Ovary (tissue), 7 donors: ENCODE measurements at regions not wholly inside any gene's neighbourhood (a gene's known extent, or its start where the extent isn't known, plus 50 kb on each side); places are given as distances from the start of the nearest gene placed in this dataset.

Source experiments
- DNase-seq, 5 donors: peaks; one replicate each; pipeline ENCODE4 v3.0.0-alpha.2; 2019 to 2020
- H3K27ac ChIP-seq, 2 donors: fragments of 200-600 bp; one replicate each; pipeline versions ENCODE4 v1.5.1 to v1.8.0; 2019 to 2022
- H3K27me3 ChIP-seq: fragments of 200-600 bp; one replicate; pipeline ENCODE4 v1.8.0; 2022
- H3K36me3 ChIP-seq: fragments of 200-600 bp; sonication (generic); one replicate; pipeline ENCODE4 v1.5.1; 2019
- H3K4me1 ChIP-seq: one replicate; pipeline ENCODE4 v1.8.1; 2013; ENCODE audit warnings: mild to moderate bottlenecking, moderate library complexity; ENCODE audit not compliant: insufficient read depth
- H3K4me3 ChIP-seq: fragments of 200-600 bp; sonication (generic); one replicate; pipeline ENCODE4 v1.5.1; 2017
- H3K9me3 ChIP-seq, 2 donors: fragments of 200-600 bp in 1 of 2; sonication (generic) in 1 of 2; one replicate each; pipeline versions ENCODE4 v1.5.1 to v1.8.1; 2013 to 2019; ENCODE audit warnings: mild to moderate bottlenecking in 1 of 2, moderate library complexity in 1 of 2
- EP300 ChIP-seq: sonication (generic); formaldehyde crosslinking; IDR thresholded peaks from one replicate; pipeline ENCODE4 v1.6.1; 2017; ENCODE audit warnings: antibody characterized with exemption
- POLR2A ChIP-seq: fragments of 450-650 bp; IDR thresholded peaks from one replicate; pipeline ENCODE4 v1.6.1; 2017; ENCODE audit warnings: antibody characterized with exemption, mild to moderate bottlenecking, moderate library complexity
- WGBS, 3 donors: extraction: QIAGEN DNeasy Blood & Tissue Kit in 1 of 3; methylation state at CpG; one replicate each; pipeline versions ENCODE4 v1.1.5 to v1.1.7; 2013 to 2017; 5-methylcytosine and 5-hydroxymethylcytosine counted together
- intact Hi-C, 4 donors: fragments of 100-400 bp; cut with DNase I; formaldehyde crosslinking; loops; one replicate each; pipeline versions ENCODE4 v1.11.0 to v1.15.1; 2022 to 2023
- TF ChIP-seq, protein P1 (sequence below), 3 donors: fragments of 450-650 bp in 2 of 3; fragments of 200-600 bp in 1 of 3; IDR thresholded peaks; one replicate each; pipeline versions ENCODE4 v1.5.1 to v1.8.0; 2016 to 2022; ENCODE audit warnings: antibody characterized with exemption in 3 of 3, mild to moderate bottlenecking in 1 of 3
- donor health status: DM: no; HTN: no; CAD: no; lungs with moderate emphysema.
- donor health status: DM: no; HTN: no; CAD: no.
- donor health status: Bipolar disorder and iron deficiency.
- donor health status: DM: no; HTN: no; CAD: no.
- donor health status: DM: yes; HTN: yes; CAD: no.

DNA sequence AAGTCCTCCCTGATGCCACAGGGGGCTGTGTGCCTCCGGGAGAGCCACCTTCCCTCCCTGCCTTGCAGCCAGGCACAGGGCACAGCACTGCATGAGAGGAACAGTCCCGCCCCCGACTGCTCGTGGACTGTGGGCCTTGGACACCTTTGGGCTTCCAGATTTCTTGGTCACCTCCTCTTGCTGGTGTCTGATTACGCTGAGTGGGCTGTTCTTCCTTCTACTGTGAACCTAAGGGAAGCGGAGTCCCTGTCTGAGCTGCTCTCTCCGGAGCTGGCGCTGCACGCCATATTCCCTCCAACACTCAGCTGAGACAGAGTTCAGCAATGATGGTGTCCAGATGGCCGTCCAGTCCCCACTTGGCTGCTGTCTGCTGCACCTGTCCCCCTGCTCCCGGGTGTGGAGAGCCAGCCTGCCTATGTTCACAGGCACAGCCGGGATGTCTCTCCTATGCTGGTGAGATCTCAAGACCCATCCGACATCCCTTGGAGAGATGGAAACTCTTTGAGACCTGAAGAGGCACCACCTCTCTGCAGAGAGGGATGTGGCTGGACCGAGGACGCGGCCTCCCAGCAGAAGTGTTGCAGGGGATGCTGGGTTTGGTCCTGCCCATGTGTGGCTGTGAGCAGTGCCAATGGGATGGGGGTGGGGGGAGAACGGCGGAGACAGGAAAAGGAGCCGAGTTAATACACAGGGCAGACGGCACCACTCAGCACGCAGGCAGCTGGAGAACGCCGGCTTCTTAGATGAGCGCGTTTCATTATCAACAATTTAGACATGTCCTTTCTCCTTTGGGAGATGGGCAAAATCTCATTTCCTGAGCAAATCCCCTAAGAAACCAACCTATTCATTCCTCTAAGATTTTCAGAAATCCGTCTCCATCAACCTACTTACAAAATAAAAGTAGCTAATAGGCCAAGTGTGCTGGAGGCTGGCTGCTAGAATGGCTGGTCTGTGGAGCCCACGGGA lies 171.9 kb downstream of the ENGASE start:
- H3K27me3 ChIP-seq = no peaks in the 10 kb centered on the region
- H3K9me3 ChIP-seq = no peaks in the 10 kb centered on the region
- H3K27ac ChIP-seq = no peak overlapping the region
- no peaks in the 10 kb centered on the region for H3K36me3 ChIP-seq
- intact Hi-C loops = no loop called here
- 55 to 71% (median 57%) methylated on average over 27 of the region's 27 CpGs for WGBS, 3 donors
- no peak for TF ChIP-seq EP300
- TF ChIP-seq, protein P1, sequence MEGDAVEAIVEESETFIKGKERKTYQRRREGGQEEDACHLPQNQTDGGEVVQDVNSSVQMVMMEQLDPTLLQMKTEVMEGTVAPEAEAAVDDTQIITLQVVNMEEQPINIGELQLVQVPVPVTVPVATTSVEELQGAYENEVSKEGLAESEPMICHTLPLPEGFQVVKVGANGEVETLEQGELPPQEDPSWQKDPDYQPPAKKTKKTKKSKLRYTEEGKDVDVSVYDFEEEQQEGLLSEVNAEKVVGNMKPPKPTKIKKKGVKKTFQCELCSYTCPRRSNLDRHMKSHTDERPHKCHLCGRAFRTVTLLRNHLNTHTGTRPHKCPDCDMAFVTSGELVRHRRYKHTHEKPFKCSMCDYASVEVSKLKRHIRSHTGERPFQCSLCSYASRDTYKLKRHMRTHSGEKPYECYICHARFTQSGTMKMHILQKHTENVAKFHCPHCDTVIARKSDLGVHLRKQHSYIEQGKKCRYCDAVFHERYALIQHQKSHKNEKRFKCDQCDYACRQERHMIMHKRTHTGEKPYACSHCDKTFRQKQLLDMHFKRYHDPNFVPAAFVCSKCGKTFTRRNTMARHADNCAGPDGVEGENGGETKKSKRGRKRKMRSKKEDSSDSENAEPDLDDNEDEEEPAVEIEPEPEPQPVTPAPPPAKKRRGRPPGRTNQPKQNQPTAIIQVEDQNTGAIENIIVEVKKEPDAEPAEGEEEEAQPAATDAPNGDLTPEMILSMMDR (IDR thresholded peaks at IDR 0.05) = no peak
- no peak for TF ChIP-seq POLR2A
- DNase-seq = no peak
- H3K4me1 ChIP-seq = no peaks in the 10 kb centered on the region
- no peak overlapping the region for H3K4me3 ChIP-seq

DNA sequence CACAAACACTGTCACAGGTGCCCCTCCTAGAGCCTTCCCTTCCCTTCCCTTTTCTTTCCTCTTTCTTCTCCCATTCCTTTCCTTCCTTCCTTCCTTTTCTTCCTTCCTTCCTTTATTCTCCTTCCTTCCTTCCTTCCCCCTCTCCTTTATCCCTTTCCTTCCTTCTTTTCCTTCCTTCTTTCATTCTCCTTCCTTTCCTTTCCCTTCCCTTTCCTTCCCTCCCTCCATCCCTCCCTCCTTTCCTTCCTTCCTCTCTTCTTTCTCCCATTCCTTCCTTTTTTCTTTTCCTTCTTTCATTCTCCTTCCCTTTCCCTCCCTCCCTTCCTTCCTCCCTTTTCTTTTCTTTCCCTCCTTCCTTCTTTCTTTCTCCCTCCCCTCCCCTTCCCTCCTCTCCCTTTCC lies 170.0 kb downstream of the ENGASE start:
- no peak for TF ChIP-seq POLR2A
- no peak for TF ChIP-seq EP300
- TF ChIP-seq, protein P1 (IDR thresholded peaks at IDR 0.05) = no peak
- no peaks in the 10 kb centered on the region for H3K4me1 ChIP-seq
- intact Hi-C loops = no loop called here
- H3K36me3 ChIP-seq = no peaks in the 10 kb centered on the region
- H3K27ac ChIP-seq = no peak overlapping the region
- no peak for DNase-seq
- H3K27me3 ChIP-seq = no peaks in the 10 kb centered on the region
- H3K4me3 ChIP-seq = no peak overlapping the region
- no peaks in the 10 kb centered on the region for H3K9me3 ChIP-seq

DNA sequence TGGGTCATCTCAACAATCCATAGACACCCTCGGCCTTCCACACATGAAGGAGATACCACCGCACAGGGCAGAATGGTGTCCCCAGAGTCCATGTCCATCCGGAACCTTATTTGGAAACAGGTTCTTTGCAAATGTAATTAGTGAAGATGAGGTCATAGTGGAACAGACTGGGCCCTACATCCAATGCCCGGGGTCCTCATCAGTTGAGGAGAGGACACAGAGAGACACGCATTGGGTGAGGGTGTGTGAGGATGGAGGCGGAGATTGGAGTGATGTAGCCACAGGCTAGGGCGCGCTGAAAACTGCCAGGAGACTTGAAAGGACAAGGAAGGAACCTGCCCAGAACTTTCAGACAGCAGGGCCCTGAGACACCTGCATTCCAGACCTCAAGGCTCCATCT lies 169.4 kb downstream of the ENGASE start:
- Histone ChIP-seq H3K27ac (no peak overlapping the region), H3K27me3 (no peaks in the 10 kb centered on the region), H3K36me3 (no peaks in the 10 kb centered on the region), H3K9me3 (no peaks in the 10 kb centered on the region), H3K4me3 (no peak overlapping the region), H3K4me1 (no peaks in the 10 kb centered on the region)
- TF ChIP-seq, protein P1 (IDR thresholded peaks at IDR 0.05) = no peak
- TF ChIP-seq EP300 (no peak), POLR2A (no peak)
- DNase-seq = no peak
- intact Hi-C loops = no loop called here
- WGBS, 3 donors = 89 to 91% (median 90%) methylated on average over 8 of the region's 8 CpGs

DNA sequence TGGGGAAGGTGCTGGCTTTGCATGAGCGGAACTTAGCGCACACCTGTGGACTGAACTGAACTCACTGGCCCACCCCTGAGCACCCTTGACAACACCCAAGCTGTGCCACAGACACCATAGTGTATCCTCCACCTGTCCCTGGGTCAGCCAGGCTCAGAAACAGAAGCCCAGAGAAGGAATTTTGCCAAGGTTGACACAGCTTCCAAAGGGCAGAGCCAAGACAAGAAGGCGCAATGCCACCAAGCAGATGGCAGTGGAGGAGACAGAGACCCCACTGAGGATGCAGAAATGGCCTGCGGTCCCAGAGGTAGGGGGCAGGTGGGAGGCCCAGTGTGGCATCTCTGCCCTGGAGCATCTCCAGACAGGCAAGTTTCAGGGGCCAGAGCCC lies 169.0 kb downstream of the ENGASE start:
- 93 to 98% (median 96%) methylated on average over 4 of the region's 4 CpGs for WGBS, 3 donors
- no peak overlapping the region for H3K27ac ChIP-seq
- H3K4me1 ChIP-seq = no peaks in the 10 kb centered on the region
- H3K4me3 ChIP-seq = no peak overlapping the region
- H3K36me3 ChIP-seq = no peaks in the 10 kb centered on the region
- no peaks in the 10 kb centered on the region for H3K27me3 ChIP-seq
- intact Hi-C loops = no loop called here
- TF ChIP-seq POLR2A (no peak), EP300 (no peak)
- TF ChIP-seq, protein P1 (IDR thresholded peaks at IDR 0.05) = no peak
- H3K9me3 ChIP-seq = no peaks in the 10 kb centered on the region
- DNase-seq = no peak
